ENCODE measurements at regions not wholly inside any gene's neighbourhood (a gene's known extent, or its start where the extent isn't known, plus 50 kb on each side); places are given as distances from the start of the nearest gene placed in this dataset.

GRCh38 chr7:82494420-82494819 is 50.8 kb upstream of the CACNA2D1 start:
- H3K9ac ChIP-seq (ENCODE audit: low read length): no peak overlapping the region
- no peaks in the 10 kb centered on the region for H3K9me2 ChIP-seq (replicated peaks; ENCODE audit: insufficient read depth, low read length)
- no peaks in the 10 kb centered on the region for H3K36me3 ChIP-seq (ENCODE audit: low read length)
- no peaks in the 10 kb centered on the region for H4K20me1 ChIP-seq (ENCODE audit: low read depth, low read length)
- no peaks in the 10 kb centered on the region for H3K79me2 ChIP-seq (ENCODE audit: insufficient read depth, low read length)
- H3K4me3 ChIP-seq (ENCODE audit: insufficient read depth, low read length, poor library complexity, severe bottlenecking): no peak overlapping the region
- no peak overlapping the region for H3K4me2 ChIP-seq (ENCODE audit: low read depth, low read length, poor library complexity, severe bottlenecking)
- no peak overlapping the region for H3K27ac ChIP-seq (ENCODE audit: low read depth, low read length)
- no peak for TF ChIP-seq CTCF (IDR thresholded peaks at IDR 0.05; ENCODE audit: insufficient read depth, low read length, poor library complexity, severe bottlenecking)
- no peak for TF ChIP-seq EZH2phosphoT487 (conservative IDR thresholded peaks at IDR 0.05; ENCODE audit: low read length)
- H3F3A ChIP-seq (ENCODE audit: insufficient read depth): no peaks in the 10 kb centered on the region
- no peaks in the 10 kb centered on the region for H3K27me3 ChIP-seq (ENCODE audit: low read length)
- no peak overlapping the region for H2AFZ ChIP-seq (ENCODE audit: low read depth, low read length, severe bottlenecking)
- no peaks in the 10 kb centered on the region for H3K9me3 ChIP-seq (ENCODE audit: insufficient read depth, low read length)
